Renal cortical epithelial cell (primary cell): ENCODE measurements at regions not wholly inside any gene's neighbourhood (a gene's known extent, or its start where the extent isn't known, plus 50 kb on each side); places are given as distances from the start of the nearest gene placed in this dataset.
"Not testable (repeated sequence)": the region's sequence is repeated elsewhere in the genome, so short reads cannot be mapped to it uniquely, and the experiment has no call there.

Experiments
- DNase-seq: peaks from one replicate; pipeline ENCODE4 v3.0.0-alpha.2; 2011; ENCODE audit warnings: low read depth

DNA sequence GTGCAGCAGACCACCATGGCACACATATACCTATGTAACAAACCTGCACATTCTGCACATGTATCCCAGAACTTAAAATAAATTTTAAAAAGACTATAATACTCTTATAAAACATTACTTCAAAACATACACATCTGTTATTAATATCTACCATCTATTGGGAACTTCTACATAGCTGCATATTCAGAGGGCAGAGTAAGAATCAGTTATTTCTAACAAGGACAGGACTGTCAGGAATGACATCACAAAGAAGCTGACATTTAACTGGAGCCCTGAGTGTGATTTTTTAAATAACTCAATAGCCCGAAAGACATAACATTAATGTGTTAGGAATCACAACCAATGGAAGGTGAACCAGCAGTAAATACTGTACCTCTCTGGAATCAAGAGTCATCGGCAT, 276.7 kb upstream of the ECI2 start:
- DNase-seq: no peak

DNA sequence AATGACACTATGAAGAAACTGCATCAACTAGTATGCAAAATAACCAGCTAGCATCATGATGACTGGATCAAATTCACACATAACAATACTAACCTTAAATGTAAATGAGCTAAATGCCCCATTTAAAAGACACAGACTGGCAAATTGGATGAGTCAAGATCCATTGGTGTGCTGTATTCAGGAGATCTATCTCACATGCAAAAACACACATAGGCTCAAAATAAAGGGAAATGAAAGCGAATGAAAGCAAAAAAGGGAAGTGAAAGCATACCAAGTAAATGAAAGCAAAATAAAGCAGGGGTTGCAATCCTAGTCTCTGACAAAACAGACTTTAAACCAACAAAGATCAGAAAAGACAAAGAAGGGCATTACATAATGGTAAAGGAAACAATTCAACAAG, 272.3 kb upstream of the ECI2 start:
- DNase-seq: not testable (repeated sequence)

GRCh38 chr6:4405621-4406212, 270.3 kb upstream of the ECI2 start:
- no peak for DNase-seq

DNA sequence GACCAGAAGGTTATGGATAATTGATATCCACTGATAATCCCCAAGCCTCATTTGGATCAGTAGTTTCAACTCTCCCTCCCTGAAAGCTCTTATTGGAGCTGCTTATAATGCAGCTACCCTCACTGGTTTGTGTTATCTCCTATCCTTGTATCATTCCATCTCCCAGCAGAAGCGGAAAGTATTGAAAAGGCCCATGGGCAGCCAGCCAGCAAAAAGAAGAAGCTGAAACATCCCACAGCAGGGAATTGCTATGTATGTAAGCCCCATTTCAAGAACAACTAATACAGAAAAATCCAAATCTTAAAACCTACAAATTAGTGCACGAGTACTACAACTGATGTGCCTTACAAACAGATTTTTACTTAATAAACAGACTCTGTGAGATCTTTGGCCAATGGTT, 269.0 kb upstream of the ECI2 start:
- DNase-seq: no peak

GRCh38 chr6:4403828-4404227, 268.5 kb upstream of the ECI2 start:
- DNase-seq: peak; percentile 33

- DNase-seq: no peak
Observed at GRCh38 chr6:4403023-4403752, 267.8 kb upstream of the ECI2 start.

GRCh38 chr6:4402477-4402976, 267.2 kb upstream of the ECI2 start:
- peak; percentile 70 for DNase-seq

DNA sequence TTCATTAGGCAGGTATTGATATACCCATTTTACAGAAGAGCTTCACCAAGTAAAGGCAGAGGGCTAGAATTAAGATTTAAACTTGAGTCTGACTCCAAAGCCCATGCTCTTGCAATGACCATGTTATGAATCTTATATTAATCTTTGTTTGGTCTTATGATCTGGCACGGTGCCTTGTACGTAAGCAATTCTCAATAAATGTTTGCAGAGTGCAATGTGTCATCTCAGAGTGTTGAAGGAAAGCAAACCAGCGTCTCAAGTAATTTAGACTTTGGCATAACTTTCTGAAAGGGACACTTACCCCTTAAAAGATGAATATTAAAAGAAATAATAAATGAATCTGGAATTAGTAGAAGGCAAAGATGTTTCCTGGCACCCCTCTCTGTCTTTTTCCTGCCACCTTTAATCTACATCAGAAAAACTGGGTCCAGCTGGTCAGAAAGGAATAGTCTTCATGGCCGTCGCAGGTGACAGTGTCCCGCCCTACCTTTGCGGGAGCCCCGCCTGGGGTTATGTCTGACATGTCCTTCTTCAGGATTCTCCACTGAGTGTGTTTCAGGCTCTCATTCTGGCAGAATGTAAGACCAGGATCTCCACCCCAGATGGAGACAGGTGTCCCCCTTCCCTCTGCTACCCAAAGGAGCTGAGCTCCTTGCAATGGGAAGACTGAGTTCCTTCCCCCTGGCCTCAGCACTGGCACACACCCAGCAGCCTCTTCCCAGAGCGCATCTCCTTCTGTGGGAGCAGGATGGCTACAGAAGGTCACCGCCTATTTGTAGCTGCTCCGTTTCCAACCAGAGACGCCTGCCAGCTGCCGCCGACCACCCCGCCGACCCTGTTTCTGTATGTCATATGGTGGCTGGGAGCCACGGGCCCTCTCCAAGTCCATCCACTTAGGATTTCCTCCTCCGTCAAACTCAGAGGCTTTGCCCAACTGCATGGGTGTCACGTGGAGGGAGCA, 266.3 kb upstream of the ECI2 start:
- no peak for DNase-seq

DNA sequence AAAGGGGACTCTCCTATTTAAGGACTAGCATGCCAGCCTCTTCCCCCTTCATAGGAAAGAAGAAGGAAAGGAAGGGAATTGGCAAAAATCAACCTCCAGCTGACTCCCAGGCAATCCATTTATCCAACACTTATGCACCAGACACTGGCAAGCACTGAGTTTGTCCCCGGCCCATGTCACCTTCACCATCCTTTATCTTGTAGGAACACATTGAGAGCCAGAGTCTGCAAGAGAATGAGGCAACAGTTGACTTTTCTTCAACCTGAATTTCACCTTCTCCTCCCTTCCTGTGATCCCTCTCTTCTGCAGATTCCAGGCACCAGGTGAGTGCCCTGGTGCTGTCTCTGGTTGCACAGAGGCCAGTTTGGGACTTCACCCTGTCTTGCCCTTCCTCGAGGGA, 264.3 kb upstream of the ECI2 start:
- no peak for DNase-seq

DNA sequence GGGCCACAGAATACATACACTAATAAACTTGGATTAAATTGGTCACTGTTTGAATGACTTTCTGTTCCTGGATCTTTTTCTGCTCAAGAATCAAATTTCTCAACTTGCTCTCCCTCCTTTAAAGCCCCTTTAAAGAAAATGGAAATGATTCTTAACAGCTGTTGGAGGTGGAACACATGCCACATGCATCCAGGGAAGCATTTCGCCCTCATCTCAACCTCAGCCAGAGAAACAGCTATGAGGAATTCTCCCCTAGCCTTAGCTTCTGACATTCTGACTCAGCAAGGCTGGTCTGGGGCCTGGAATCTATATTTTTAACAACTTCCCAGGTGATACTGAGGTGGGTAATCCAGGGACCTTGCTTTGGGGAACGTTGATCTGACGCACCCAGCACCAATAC, 263.4 kb upstream of the ECI2 start:
- no peak for DNase-seq

GRCh38 chr6:4397307-4397706, 261.9 kb upstream of the ECI2 start:
- DNase-seq: no peak

GRCh38 chr6:4396044-4396443, 260.7 kb upstream of the ECI2 start:
- no peak for DNase-seq

GRCh38 chr6:4395386-4395785, 260.0 kb upstream of the ECI2 start:
- DNase-seq: no peak

- DNase-seq: no peak
Observed at GRCh38 chr6:4394786-4395185, 259.4 kb upstream of the ECI2 start.

- DNase-seq: peak; percentile 84
Observed at GRCh38 chr6:4388675-4389074, 253.3 kb upstream of the ECI2 start.

GRCh38 chr6:4384656-4385055, 249.3 kb upstream of the ECI2 start:
- no peak for DNase-seq

DNA sequence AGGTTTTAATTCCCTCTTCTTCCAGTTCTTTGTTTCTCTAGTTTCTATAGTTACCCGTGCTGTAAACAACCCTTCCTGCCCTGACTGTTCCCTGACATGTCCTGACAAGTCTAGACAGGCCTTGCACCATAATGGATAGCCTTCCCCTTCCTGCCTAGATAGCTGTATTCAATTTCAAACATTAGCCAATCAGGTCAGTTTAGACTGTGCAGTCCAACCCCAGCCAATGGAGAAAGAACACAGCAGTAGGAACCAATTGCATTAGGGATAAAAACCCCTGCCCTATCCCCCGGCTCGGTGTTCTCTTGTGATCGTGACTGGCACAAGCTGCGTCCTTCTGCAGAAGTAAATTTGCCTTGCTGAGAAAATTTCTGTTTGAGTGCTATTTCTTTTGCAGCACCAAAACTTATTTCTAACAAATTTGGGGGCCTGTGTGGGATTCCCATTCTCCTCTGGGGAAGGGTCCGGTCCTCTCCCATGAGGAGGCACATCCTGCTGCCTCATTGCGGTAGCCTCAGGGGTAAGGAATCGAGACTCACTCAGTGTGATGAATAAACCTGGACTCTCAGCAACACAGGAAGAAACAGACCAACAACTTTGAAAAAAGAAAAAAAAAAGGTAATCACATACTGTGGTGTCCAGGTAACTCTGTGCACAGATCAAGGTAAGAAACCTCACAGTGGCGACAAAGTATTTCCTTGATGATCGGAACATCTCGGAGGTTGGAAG, 248.7 kb upstream of the ECI2 start:
- no peak for DNase-seq

- no peak for DNase-seq
Observed at GRCh38 chr6:4382362-4382853, 247.0 kb upstream of the ECI2 start.

- DNase-seq: no peak
Observed at GRCh38 chr6:4381381-4381780, 246.0 kb upstream of the ECI2 start.

DNA sequence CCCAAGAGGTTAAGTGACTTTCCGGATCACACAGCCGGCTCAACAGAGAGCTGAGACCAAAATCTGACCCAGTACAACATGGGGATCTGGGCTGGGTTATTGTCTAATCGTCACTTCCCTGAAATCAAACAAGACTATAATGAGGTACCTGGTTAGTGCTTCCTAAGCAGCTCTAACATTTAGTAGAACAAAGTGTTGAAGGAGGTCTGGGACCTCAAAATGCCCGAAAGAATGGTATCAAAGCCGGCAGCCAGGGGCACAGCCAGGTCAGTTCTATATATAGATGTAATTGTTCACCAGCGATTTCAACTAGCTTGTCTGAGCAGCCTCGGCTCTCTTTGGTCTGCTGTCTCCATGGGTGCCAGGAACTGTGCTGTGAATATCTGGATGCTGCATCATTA, 245.5 kb upstream of the ECI2 start:
- no peak for DNase-seq

DNA sequence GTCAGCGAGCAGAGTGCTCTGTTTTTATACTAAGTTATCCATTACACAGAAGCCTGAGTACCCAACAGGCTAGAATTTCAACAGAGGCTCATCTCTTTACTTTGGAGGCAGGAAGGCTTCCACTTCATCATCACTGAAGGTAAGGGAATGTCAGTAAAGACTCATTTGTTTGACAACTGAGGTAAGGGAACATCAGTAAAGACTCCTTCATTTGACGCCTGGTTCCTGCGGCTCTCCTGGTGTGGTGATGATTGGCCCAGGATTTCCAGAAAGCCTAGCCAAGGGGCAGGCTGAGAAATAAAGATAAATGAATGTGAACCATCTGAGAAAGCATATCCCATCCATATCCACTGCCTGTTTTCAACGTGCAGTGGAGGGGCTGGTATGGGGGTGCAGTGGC, 244.6 kb upstream of the ECI2 start:
- DNase-seq: no peak
